HPDE6-E6E7 (cell line): ENCODE measurements at regions not wholly inside any gene's neighbourhood (a gene's known extent, or its start where the extent isn't known, plus 50 kb on each side); places are given as distances from the start of the nearest gene placed in this dataset.

ENCODE experiments used
- DNase-seq: peaks from one replicate; pipeline ENCODE4 v3.0.0; 2011; ENCODE audit warnings: missing footprints; ENCODE audit errors: extremely low spot score

GRCh38 chr16:56140645-56141044, 50.6 kb upstream of the GNAO1 start:
- DNase-seq: no peak

GRCh38 chr16:56137269-56137668, 54.0 kb upstream of the GNAO1 start:
- DNase-seq: no peak

GRCh38 chr16:56136256-56136655, 55.0 kb upstream of the GNAO1 start:
- DNase-seq: no peak

GRCh38 chr16:56134790-56135189, 56.5 kb upstream of the GNAO1 start:
- DNase-seq: no peak

GRCh38 chr16:56125922-56126321, 65.4 kb upstream of the GNAO1 start:
- no peak for DNase-seq

- DNase-seq: no peak
Observed at GRCh38 chr16:56122251-56122650, 69.0 kb upstream of the GNAO1 start.

- DNase-seq: no peak
Observed at GRCh38 chr16:56121156-56121500, 70.2 kb upstream of the GNAO1 start.

- DNase-seq: no peak
Observed at GRCh38 chr16:56120447-56121155, 70.7 kb upstream of the GNAO1 start.

GRCh38 chr16:56119133-56119532, 72.2 kb upstream of the GNAO1 start:
- DNase-seq: no peak

GRCh38 chr16:56116577-56116964, 74.7 kb upstream of the GNAO1 start:
- DNase-seq: no peak

- no peak for DNase-seq
Observed at GRCh38 chr16:56115817-56116576, 75.3 kb upstream of the GNAO1 start.

- no peak for DNase-seq
Observed at GRCh38 chr16:56113223-56113622, 78.1 kb upstream of the GNAO1 start.

- no peak for DNase-seq
Observed at GRCh38 chr16:56111100-56111499, 80.2 kb upstream of the GNAO1 start.

GRCh38 chr16:56109994-56110393, 81.3 kb upstream of the GNAO1 start:
- no peak for DNase-seq

GRCh38 chr16:56109205-56109604, 82.1 kb upstream of the GNAO1 start:
- DNase-seq: no peak

- no peak for DNase-seq
Observed at GRCh38 chr16:56108724-56109123, 82.6 kb upstream of the GNAO1 start.

GRCh38 chr16:56108056-56108471, 83.2 kb upstream of the GNAO1 start:
- no peak for DNase-seq

GRCh38 chr16:56106527-56106926, 84.8 kb upstream of the GNAO1 start:
- no peak for DNase-seq

- no peak for DNase-seq
Observed at GRCh38 chr16:56102906-56103305, 88.4 kb upstream of the GNAO1 start.

- DNase-seq: no peak
Observed at GRCh38 chr16:56102183-56102686, 89.1 kb upstream of the GNAO1 start.

GRCh38 chr16:56101480-56101879, 89.8 kb upstream of the GNAO1 start:
- DNase-seq: no peak

GRCh38 chr16:56097306-56097705, 94.0 kb upstream of the GNAO1 start:
- no peak for DNase-seq

- DNase-seq: no peak
Observed at GRCh38 chr16:56094231-56094630, 97.1 kb upstream of the GNAO1 start.
